Fibroblast of lung (primary cell): ENCODE measurements at regions not wholly inside any gene's neighbourhood (a gene's known extent, or its start where the extent isn't known, plus 50 kb on each side); places are given as distances from the start of the nearest gene placed in this dataset.
"Not testable (repeated sequence)": the region's sequence is repeated elsewhere in the genome, so short reads cannot be mapped to it uniquely, and the experiment has no call there.

Experiments used
- EZH2 ChIP-seq: IDR thresholded peaks from 2 replicates; pipeline ENCODE4 v1.5.1; 2012; ENCODE audit warnings: low read length, control low read depth, mild to moderate bottlenecking; ENCODE audit errors: missing control alignments
- TF ChIP-seq, protein P1 (sequence below), 2 donors: IDR thresholded peaks in 1 of 2; conservative IDR thresholded peaks in 1 of 2; 1 replicate in 1 of 2; 2 replicates in 1 of 2; pipeline ENCODE4 v1.5.1; 2011 to 2012; ENCODE audit warnings: low read length in 2 of 2, control low read depth in 1 of 2, inconsistent platforms in 1 of 2, low read depth in 1 of 2, mild to moderate bottlenecking in 1 of 2

DNA sequence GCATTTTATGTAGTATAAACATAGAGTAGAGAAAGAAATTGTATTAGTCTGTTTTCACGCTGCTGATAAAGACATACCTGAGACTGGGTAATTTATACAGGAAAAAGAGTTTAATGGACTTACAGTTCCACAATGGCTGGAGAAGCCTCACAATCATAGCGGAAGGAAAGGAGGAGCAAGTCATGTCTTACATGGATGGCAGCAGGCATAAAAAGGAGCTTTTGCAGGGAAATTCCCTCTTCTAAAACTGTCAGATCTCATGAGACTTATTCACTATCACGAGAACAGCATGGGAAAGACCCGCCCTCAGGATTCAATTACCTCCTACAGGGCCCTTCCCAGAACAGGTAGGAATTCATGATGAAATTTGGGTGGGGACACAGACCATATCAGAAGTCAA lies 98.1 kb downstream of the ARRDC3 start:
- TF ChIP-seq, protein P1, sequence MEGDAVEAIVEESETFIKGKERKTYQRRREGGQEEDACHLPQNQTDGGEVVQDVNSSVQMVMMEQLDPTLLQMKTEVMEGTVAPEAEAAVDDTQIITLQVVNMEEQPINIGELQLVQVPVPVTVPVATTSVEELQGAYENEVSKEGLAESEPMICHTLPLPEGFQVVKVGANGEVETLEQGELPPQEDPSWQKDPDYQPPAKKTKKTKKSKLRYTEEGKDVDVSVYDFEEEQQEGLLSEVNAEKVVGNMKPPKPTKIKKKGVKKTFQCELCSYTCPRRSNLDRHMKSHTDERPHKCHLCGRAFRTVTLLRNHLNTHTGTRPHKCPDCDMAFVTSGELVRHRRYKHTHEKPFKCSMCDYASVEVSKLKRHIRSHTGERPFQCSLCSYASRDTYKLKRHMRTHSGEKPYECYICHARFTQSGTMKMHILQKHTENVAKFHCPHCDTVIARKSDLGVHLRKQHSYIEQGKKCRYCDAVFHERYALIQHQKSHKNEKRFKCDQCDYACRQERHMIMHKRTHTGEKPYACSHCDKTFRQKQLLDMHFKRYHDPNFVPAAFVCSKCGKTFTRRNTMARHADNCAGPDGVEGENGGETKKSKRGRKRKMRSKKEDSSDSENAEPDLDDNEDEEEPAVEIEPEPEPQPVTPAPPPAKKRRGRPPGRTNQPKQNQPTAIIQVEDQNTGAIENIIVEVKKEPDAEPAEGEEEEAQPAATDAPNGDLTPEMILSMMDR (conservative IDR thresholded peaks at IDR 0.05 in 1 of 2, IDR thresholded peaks at IDR 0.05 in 1 of 2; ENCODE audit: low read depth in 1 of 2, low read length in 2 of 2), result not testable (repeated sequence)
- not testable (repeated sequence) for TF ChIP-seq EZH2
